ENCODE measurements at regions not wholly inside any gene's neighbourhood (a gene's known extent, or its start where the extent isn't known, plus 50 kb on each side); places are given as distances from the start of the nearest gene placed in this dataset.

GRCh38 chr5:124050120-124050770 is 538.3 kb downstream of the CSNK1G3 start:
- CTCF ChIA-PET, result no interaction called here

GRCh38 chr5:124045412-124045811 is 533.4 kb downstream of the CSNK1G3 start:
- H3K36me3 Mint-ChIP-seq (ENCODE audit: low read depth), result no peaks in the 10 kb centered on the region
- CTCF ChIA-PET, result no interaction called here
- no peaks in the 10 kb centered on the region for H3K9me3 Mint-ChIP-seq
- no peak for DNase-seq
- H3K4me3 Mint-ChIP-seq, result no peak overlapping the region
- POLR2A ChIA-PET, result no interaction called here
- no peak overlapping the region for H3K27ac Mint-ChIP-seq
- H3K4me1 Mint-ChIP-seq, result no peaks in the 10 kb centered on the region
- H3K27me3 Mint-ChIP-seq, result no peaks in the 10 kb centered on the region

More at GRCh38 chr5:124050120-124050770, 538.3 kb downstream of the CSNK1G3 start:
- Mint-ChIP-seq H3K36me3 (ENCODE audit: low read depth) (no peaks in the 10 kb centered on the region), H3K27ac (no peak overlapping the region), H3K4me1 (no peaks in the 10 kb centered on the region), H3K4me3 (no peak overlapping the region), H3K9me3 (no peaks in the 10 kb centered on the region), H3K27me3 (no peaks in the 10 kb centered on the region)
- POLR2A ChIA-PET, result no interaction called here
- no peak for DNase-seq

DNA sequence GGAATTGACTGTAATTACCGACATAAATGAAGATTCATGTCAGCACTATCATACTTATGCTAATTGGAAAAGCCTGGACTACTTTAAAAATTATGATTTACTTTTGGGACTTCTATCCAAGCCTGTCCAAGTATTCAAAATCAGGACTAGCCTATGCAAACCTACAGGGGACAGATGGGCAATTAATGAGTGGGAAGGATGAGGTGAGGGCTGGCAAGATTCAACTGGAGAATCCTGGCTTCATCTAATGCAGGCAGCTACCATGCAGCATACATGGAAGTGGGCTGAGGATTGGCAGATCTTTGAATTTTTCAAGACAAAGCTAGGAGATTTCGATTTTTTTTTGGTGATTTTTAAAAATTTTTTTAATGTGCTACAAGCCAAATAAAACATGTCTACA is 532.6 kb downstream of the CSNK1G3 start:
- Mint-ChIP-seq H3K27ac (no peak overlapping the region), H3K4me3 (no peak overlapping the region), H3K36me3 (ENCODE audit: low read depth) (no peaks in the 10 kb centered on the region), H3K27me3 (no peaks in the 10 kb centered on the region), H3K9me3 (no peaks in the 10 kb centered on the region), H3K4me1 (no peaks in the 10 kb centered on the region)
- DNase-seq, result no peak
- CTCF ChIA-PET, result no interaction called here
- POLR2A ChIA-PET, result no interaction called here

DNA sequence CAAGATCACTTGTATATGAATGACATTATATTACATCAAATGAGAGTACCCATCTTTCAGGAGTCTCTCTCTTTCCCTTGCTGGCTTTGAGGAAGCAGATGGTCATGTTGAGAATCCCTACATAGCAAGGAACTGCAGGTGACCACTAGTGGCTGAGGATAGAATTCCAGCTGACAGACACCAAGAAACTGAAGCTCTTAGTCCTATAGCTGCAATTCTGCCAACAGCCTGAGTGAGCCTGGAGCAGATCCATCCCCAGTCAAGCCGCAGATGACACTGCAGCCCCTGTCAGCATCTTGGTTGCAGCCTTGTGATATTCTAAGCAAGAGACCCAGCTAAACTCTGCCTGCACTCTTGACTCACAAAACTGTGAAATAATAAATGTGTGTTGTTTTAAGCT is 531.5 kb downstream of the CSNK1G3 start:
- POLR2A ChIA-PET, result no interaction called here
- H3K27ac Mint-ChIP-seq, result no peak overlapping the region
- no peaks in the 10 kb centered on the region for H3K4me1 Mint-ChIP-seq
- no peak overlapping the region for H3K4me3 Mint-ChIP-seq
- no peaks in the 10 kb centered on the region for H3K27me3 Mint-ChIP-seq
- CTCF ChIA-PET, result no interaction called here
- no peak for DNase-seq
- no peaks in the 10 kb centered on the region for H3K9me3 Mint-ChIP-seq
- no peaks in the 10 kb centered on the region for H3K36me3 Mint-ChIP-seq (ENCODE audit: low read depth)

GRCh38 chr5:124040799-124041198 is 528.8 kb downstream of the CSNK1G3 start:
- H3K27me3 Mint-ChIP-seq, result no peaks in the 10 kb centered on the region
- no peak overlapping the region for H3K4me3 Mint-ChIP-seq
- no peaks in the 10 kb centered on the region for H3K36me3 Mint-ChIP-seq (ENCODE audit: low read depth)
- H3K9me3 Mint-ChIP-seq, result no peaks in the 10 kb centered on the region
- H3K27ac Mint-ChIP-seq, result no peak overlapping the region
- CTCF ChIA-PET, result no interaction called here
- no peak for DNase-seq
- POLR2A ChIA-PET, result no interaction called here
- no peaks in the 10 kb centered on the region for H3K4me1 Mint-ChIP-seq

- no peak for DNase-seq
- CTCF ChIA-PET, result no interaction called here
- Mint-ChIP-seq H3K4me3 (no peak overlapping the region), H3K36me3 (ENCODE audit: low read depth) (no peaks in the 10 kb centered on the region), H3K4me1 (no peaks in the 10 kb centered on the region), H3K9me3 (no peaks in the 10 kb centered on the region), H3K27ac (no peak overlapping the region), H3K27me3 (no peaks in the 10 kb centered on the region)
- POLR2A ChIA-PET, result no interaction called here
Measured at GRCh38 chr5:124039410-124039809, 527.4 kb downstream of the CSNK1G3 start.

DNA sequence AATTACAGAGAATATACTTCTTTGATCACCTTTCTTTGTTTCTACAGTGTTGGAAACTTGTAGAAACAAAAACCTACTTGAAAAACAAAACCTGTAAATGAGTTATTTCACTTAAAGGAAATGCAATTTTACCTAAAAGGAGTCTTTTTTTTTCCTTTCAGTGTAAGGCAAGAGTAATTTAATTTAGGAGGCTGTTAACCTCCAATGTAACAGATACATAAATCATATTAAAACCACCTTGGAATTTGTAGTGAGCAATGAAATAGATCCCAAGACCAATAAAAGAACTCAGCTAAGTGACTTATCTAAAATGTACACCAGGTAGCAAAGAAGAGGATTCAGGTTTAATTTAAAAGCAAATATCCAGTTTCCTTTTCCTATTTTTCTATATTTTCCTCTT is 524.8 kb downstream of the CSNK1G3 start:
- ChIA-PET CTCF (no interaction called here), POLR2A (no interaction called here)
- H3K9me3 Mint-ChIP-seq, result no peaks in the 10 kb centered on the region
- DNase-seq, result no peak
- H3K4me1 Mint-ChIP-seq, result no peaks in the 10 kb centered on the region
- H3K27me3 Mint-ChIP-seq, result no peaks in the 10 kb centered on the region
- H3K36me3 Mint-ChIP-seq (ENCODE audit: low read depth), result no peaks in the 10 kb centered on the region
- H3K27ac Mint-ChIP-seq, result no peak overlapping the region
- no peak overlapping the region for H3K4me3 Mint-ChIP-seq

DNA sequence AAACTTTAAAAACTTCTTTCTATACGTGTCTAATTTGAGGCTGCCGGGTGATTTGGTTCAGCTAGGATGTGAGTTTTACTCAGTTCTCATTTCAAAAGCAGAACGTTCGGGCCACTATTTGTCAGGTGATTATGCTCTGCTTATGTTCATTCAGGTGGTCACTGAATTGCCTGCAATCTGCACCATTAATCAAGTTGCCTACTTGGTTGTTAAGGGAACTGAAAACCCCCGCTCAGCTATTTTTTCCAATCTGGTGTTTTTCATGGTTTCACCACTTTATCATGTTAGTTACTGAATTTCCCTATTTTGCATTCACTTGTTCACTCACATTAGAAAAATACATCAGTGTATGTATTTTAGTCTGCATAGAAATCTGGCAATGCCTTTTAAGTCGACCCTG is 523.0 kb downstream of the CSNK1G3 start:
- Mint-ChIP-seq H3K9me3 (no peaks in the 10 kb centered on the region), H3K27ac (no peak overlapping the region), H3K4me1 (no peaks in the 10 kb centered on the region), H3K4me3 (no peak overlapping the region), H3K27me3 (no peaks in the 10 kb centered on the region), H3K36me3 (ENCODE audit: low read depth) (no peaks in the 10 kb centered on the region)
- no peak for DNase-seq
- CTCF ChIA-PET, result no interaction called here
- POLR2A ChIA-PET, result no interaction called here

DNA sequence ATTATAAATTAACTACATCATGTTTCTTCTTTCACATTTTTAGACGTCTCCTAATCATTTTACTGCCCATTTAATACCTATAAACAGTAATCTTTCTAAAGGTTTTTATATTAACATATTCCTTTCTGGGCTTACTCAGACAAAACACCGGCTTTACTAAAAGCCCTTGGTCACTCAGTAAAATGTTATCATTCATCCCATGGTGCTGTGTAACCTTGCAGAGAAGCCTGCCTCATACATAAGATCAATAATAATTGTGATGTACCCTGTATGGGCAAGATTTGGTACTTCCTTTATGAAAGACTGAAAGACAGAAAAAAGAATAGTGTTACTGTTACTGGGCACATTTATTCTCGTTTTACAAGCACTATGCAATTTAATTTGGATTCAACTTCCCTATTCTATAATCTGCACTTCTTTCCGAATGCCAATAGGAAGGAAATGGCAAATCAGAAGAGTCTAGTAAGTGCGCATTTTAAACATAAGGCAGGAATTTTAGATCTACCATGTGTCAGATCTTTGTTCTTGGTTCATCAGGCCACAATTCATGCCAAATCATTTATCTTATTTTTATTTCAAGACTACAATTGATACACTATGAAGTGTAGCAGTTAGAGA is 522.2 kb downstream of the CSNK1G3 start:
- no peak for DNase-seq
- no peaks in the 10 kb centered on the region for H3K9me3 Mint-ChIP-seq
- CTCF ChIA-PET, result no interaction called here
- no peaks in the 10 kb centered on the region for H3K36me3 Mint-ChIP-seq (ENCODE audit: low read depth)
- POLR2A ChIA-PET, result no interaction called here
- H3K27ac Mint-ChIP-seq, result no peak overlapping the region
- no peaks in the 10 kb centered on the region for H3K4me1 Mint-ChIP-seq
- no peaks in the 10 kb centered on the region for H3K27me3 Mint-ChIP-seq
- H3K4me3 Mint-ChIP-seq, result no peak overlapping the region

- no peak overlapping the region for H3K4me3 Mint-ChIP-seq
- no peak overlapping the region for H3K27ac Mint-ChIP-seq
- ChIA-PET POLR2A (no interaction called here), CTCF (no interaction called here)
- no peaks in the 10 kb centered on the region for H3K9me3 Mint-ChIP-seq
- H3K27me3 Mint-ChIP-seq, result no peaks in the 10 kb centered on the region
- no peaks in the 10 kb centered on the region for H3K4me1 Mint-ChIP-seq
- H3K36me3 Mint-ChIP-seq (ENCODE audit: low read depth), result no peaks in the 10 kb centered on the region
- DNase-seq, result no peak
Measured at GRCh38 chr5:124030043-124030491, 518.1 kb downstream of the CSNK1G3 start.

DNA sequence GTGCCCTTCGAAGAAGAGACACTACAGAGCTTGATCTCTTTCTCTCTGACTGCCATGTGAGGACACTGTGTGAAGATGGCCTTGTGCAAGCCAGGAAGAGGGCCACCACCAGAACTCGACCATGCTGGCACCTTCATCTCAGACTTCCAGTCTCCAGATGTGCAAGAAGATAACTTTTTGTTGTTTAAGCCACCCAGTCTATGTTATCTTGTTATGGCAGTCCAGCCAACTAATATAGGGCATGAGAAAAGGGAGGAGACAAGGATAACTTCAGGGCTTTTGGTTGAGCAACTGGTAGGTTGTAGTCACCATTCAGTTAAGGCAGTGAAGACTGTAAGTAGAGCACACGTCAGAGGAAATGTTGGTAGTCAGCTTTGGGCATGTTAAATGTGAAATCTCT is 515.5 kb downstream of the CSNK1G3 start:
- CTCF ChIA-PET, result no interaction called here
- no peaks in the 10 kb centered on the region for H3K36me3 Mint-ChIP-seq (ENCODE audit: low read depth)
- no peaks in the 10 kb centered on the region for H3K4me1 Mint-ChIP-seq

DNA sequence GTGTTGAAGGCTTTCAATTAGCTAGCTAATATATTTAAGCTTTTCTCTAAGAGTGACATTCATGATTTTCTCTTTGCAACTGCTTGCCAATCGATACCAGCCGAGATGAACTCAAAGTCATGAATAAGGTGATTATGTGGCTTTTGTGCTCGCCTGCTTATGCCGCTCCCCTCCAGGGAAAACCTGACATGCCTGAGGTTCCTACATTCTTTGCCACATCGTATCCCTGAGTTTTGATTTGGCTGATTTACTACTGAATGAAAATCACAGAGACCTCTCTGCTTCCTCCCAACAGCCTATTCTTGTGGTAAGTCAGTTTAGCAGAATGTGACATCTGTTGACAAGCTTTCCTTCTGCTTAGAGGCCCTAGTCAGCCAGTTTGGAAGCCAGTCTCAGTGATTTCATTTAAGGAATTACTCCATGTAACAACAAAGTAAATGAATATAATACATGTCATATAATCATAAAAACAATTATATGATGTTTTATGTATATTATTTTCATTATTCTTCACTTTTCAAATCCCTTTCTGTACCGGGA is 513.4 kb downstream of the CSNK1G3 start:
- ChIA-PET POLR2A (no interaction called here), CTCF (no interaction called here)
- Mint-ChIP-seq H3K36me3 (ENCODE audit: low read depth) (no peaks in the 10 kb centered on the region), H3K27ac (no peak overlapping the region), H3K27me3 (no peaks in the 10 kb centered on the region), H3K4me1 (no peaks in the 10 kb centered on the region), H3K9me3 (no peaks in the 10 kb centered on the region), H3K4me3 (no peak overlapping the region)
- DNase-seq, result no peak

More for the DNA sequence above, 515.5 kb downstream of the CSNK1G3 start:
- POLR2A ChIA-PET, result no interaction called here
- no peak for DNase-seq
- Mint-ChIP-seq H3K9me3 (no peaks in the 10 kb centered on the region), H3K27ac (no peak overlapping the region), H3K27me3 (no peaks in the 10 kb centered on the region), H3K4me3 (no peak overlapping the region)

GRCh38 chr5:124022966-124023365 is 511.0 kb downstream of the CSNK1G3 start:
- Mint-ChIP-seq H3K27ac (no peak overlapping the region), H3K27me3 (no peaks in the 10 kb centered on the region), H3K4me1 (no peaks in the 10 kb centered on the region), H3K9me3 (no peaks in the 10 kb centered on the region), H3K36me3 (ENCODE audit: low read depth) (no peaks in the 10 kb centered on the region), H3K4me3 (no peak overlapping the region)
- POLR2A ChIA-PET, result no interaction called here
- CTCF ChIA-PET, result no interaction called here
- no peak for DNase-seq

DNA sequence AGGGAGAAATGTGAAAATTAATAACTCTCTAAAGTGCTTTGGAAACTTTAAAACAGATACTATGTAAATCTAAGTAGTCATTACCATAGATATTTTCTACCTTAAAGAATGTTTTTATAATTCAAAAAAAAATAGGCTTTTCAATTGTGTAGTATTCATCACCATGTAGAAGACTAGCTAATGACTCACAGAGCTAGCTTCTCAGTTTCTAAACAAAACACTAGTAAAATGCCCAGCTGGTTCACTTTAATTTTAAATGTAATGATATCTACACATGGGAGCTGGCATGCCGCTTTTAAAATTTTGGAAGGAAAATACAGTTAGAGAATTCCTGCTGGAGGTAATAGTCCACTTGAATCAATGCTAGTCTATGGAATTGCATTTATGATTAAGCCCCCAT is 509.8 kb downstream of the CSNK1G3 start:
- H3K27me3 Mint-ChIP-seq, result no peaks in the 10 kb centered on the region
- ChIA-PET POLR2A (no interaction called here), CTCF (no interaction called here)
- H3K27ac Mint-ChIP-seq, result no peak overlapping the region
- H3K4me3 Mint-ChIP-seq, result no peak overlapping the region
- no peaks in the 10 kb centered on the region for H3K4me1 Mint-ChIP-seq
- H3K9me3 Mint-ChIP-seq, result no peaks in the 10 kb centered on the region
- DNase-seq, result no peak
- H3K36me3 Mint-ChIP-seq (ENCODE audit: low read depth), result no peaks in the 10 kb centered on the region
